ENCODE measurements at regions not wholly inside any gene's neighbourhood (a gene's known extent, or its start where the extent isn't known, plus 50 kb on each side); places are given as distances from the start of the nearest gene placed in this dataset.

GRCh38 chr14:71363946-71364925, 457.0 kb downstream of the PCNX1 start:
- ATAC-seq (ENCODE audit: low read depth) (peak; percentile 13), DNase-seq (ENCODE audit: low spot score in 2 of 2) (no peak)
- peaks cover 4% of the 10 kb centered on the region for H3K9me3 Mint-ChIP-seq
- peak overlapping the region; percentile 34 for H3K4me3 Mint-ChIP-seq
- H3K4me1 Mint-ChIP-seq = peaks cover 36% of the 10 kb centered on the region
- H3K27me3 Mint-ChIP-seq = no peaks in the 10 kb centered on the region
- H3K27ac Mint-ChIP-seq = peak overlapping the region; percentile 92
- H3K36me3 Mint-ChIP-seq = peaks cover 5% of the 10 kb centered on the region

GRCh38 chr14:71365361-71365760, 458.1 kb downstream of the PCNX1 start:
- H3K9me3 Mint-ChIP-seq = no peaks in the 10 kb centered on the region
- no peak overlapping the region for H3K4me3 Mint-ChIP-seq
- peak overlapping the region; percentile 92 for H3K27ac Mint-ChIP-seq
- H3K27me3 Mint-ChIP-seq = no peaks in the 10 kb centered on the region
- peaks cover 29% of the 10 kb centered on the region for H3K4me1 Mint-ChIP-seq
- H3K36me3 Mint-ChIP-seq = no peaks in the 10 kb centered on the region
- no peak for DNase-seq (ENCODE audit: low spot score in 2 of 2)
- no peak for ATAC-seq (ENCODE audit: low read depth)

GRCh38 chr14:71366861-71367260, 459.6 kb downstream of the PCNX1 start:
- no peak for DNase-seq (ENCODE audit: low spot score in 2 of 2)
- H3K9me3 Mint-ChIP-seq = no peaks in the 10 kb centered on the region
- no peak overlapping the region for H3K27ac Mint-ChIP-seq
- no peak for ATAC-seq (ENCODE audit: low read depth)
- no peaks in the 10 kb centered on the region for H3K36me3 Mint-ChIP-seq
- peaks cover 19% of the 10 kb centered on the region for H3K4me1 Mint-ChIP-seq
- no peaks in the 10 kb centered on the region for H3K27me3 Mint-ChIP-seq
- no peak overlapping the region for H3K4me3 Mint-ChIP-seq

GRCh38 chr14:71371711-71372396, 464.6 kb downstream of the PCNX1 start:
- Mint-ChIP-seq H3K27ac (peak overlapping the region; percentile 67), H3K27me3 (no peaks in the 10 kb centered on the region), H3K36me3 (no peaks in the 10 kb centered on the region), H3K4me1 (peaks cover 16% of the 10 kb centered on the region), H3K4me3 (no peak overlapping the region), H3K9me3 (no peaks in the 10 kb centered on the region)
- DNase-seq (ENCODE audit: low spot score in 2 of 2) (no peak), ATAC-seq (ENCODE audit: low read depth) (no peak)

GRCh38 chr14:71372411-71372838, 465.2 kb downstream of the PCNX1 start:
- Mint-ChIP-seq H3K4me1 (peaks cover 16% of the 10 kb centered on the region), H3K4me3 (no peak overlapping the region), H3K27me3 (no peaks in the 10 kb centered on the region), H3K27ac (peak overlapping the region; percentile 67), H3K9me3 (no peaks in the 10 kb centered on the region), H3K36me3 (no peaks in the 10 kb centered on the region)
- ATAC-seq (ENCODE audit: low read depth) (no peak), DNase-seq (ENCODE audit: low spot score in 2 of 2) (no peak)

- H3K36me3 Mint-ChIP-seq = peaks cover 5% of the 10 kb centered on the region
- H3K9me3 Mint-ChIP-seq = no peaks in the 10 kb centered on the region
- peaks cover 28% of the 10 kb centered on the region for H3K4me1 Mint-ChIP-seq
- H3K4me3 Mint-ChIP-seq = no peak overlapping the region
- no peaks in the 10 kb centered on the region for H3K27me3 Mint-ChIP-seq
- DNase-seq (ENCODE audit: low spot score in 2 of 2) (no peak), ATAC-seq (ENCODE audit: low read depth) (no peak)
- no peak overlapping the region for H3K27ac Mint-ChIP-seq
These were observed 466.5 kb downstream of the PCNX1 start for GRCh38 chr14:71373773-71374172.

GRCh38 chr14:71374989-71375388, 467.7 kb downstream of the PCNX1 start:
- Mint-ChIP-seq H3K9me3 (no peaks in the 10 kb centered on the region), H3K4me3 (no peak overlapping the region), H3K27ac (peak overlapping the region; percentile 26), H3K4me1 (peaks cover 31% of the 10 kb centered on the region), H3K27me3 (no peaks in the 10 kb centered on the region), H3K36me3 (peaks cover 5% of the 10 kb centered on the region)
- ATAC-seq (ENCODE audit: low read depth) = no peak
- no peak for DNase-seq (ENCODE audit: low spot score in 2 of 2)

- Mint-ChIP-seq H3K27me3 (no peaks in the 10 kb centered on the region), H3K9me3 (no peaks in the 10 kb centered on the region), H3K4me1 (peaks cover 29% of the 10 kb centered on the region), H3K36me3 (peaks cover 5% of the 10 kb centered on the region), H3K27ac (no peak overlapping the region), H3K4me3 (no peak overlapping the region)
- DNase-seq (ENCODE audit: low spot score in 2 of 2) = no peak
- no peak for ATAC-seq (ENCODE audit: low read depth)
These were observed 469.8 kb downstream of the PCNX1 start for GRCh38 chr14:71377099-71377498.

GRCh38 chr14:71380271-71380670, 473.0 kb downstream of the PCNX1 start:
- DNase-seq (ENCODE audit: low spot score in 2 of 2) = no peak
- H3K27me3 Mint-ChIP-seq = no peaks in the 10 kb centered on the region
- ATAC-seq (ENCODE audit: low read depth) = no peak
- H3K9me3 Mint-ChIP-seq = no peaks in the 10 kb centered on the region
- peaks cover 34% of the 10 kb centered on the region for H3K4me1 Mint-ChIP-seq
- peaks cover 11% of the 10 kb centered on the region for H3K36me3 Mint-ChIP-seq
- peak overlapping the region; percentile 11 for H3K27ac Mint-ChIP-seq
- no peak overlapping the region for H3K4me3 Mint-ChIP-seq

GRCh38 chr14:71381814-71382213, 474.6 kb downstream of the PCNX1 start:
- peaks cover 36% of the 10 kb centered on the region for H3K4me1 Mint-ChIP-seq
- H3K27me3 Mint-ChIP-seq = no peaks in the 10 kb centered on the region
- ATAC-seq (ENCODE audit: low read depth) = no peak
- H3K4me3 Mint-ChIP-seq = no peak overlapping the region
- H3K27ac Mint-ChIP-seq = no peak overlapping the region
- no peak for DNase-seq (ENCODE audit: low spot score in 2 of 2)
- H3K9me3 Mint-ChIP-seq = no peaks in the 10 kb centered on the region
- H3K36me3 Mint-ChIP-seq = peaks cover 13% of the 10 kb centered on the region

- Mint-ChIP-seq H3K27ac (peak overlapping the region; percentile 5), H3K4me1 (peaks cover 36% of the 10 kb centered on the region), H3K4me3 (no peak overlapping the region)
These were observed 475.1 kb downstream of the PCNX1 start for GRCh38 chr14:71382315-71382714.

GRCh38 chr14:71383510-71383909, 476.3 kb downstream of the PCNX1 start:
- H3K27me3 Mint-ChIP-seq = no peaks in the 10 kb centered on the region
- DNase-seq (ENCODE audit: low spot score in 2 of 2) = no peak
- no peak overlapping the region for H3K4me3 Mint-ChIP-seq
- H3K36me3 Mint-ChIP-seq = peaks cover 8% of the 10 kb centered on the region
- no peaks in the 10 kb centered on the region for H3K9me3 Mint-ChIP-seq
- no peak for ATAC-seq (ENCODE audit: low read depth)
- H3K27ac Mint-ChIP-seq = peak overlapping the region; percentile 33
- H3K4me1 Mint-ChIP-seq = peaks cover 27% of the 10 kb centered on the region

More at GRCh38 chr14:71382315-71382714, 475.1 kb downstream of the PCNX1 start:
- Mint-ChIP-seq H3K27me3 (no peaks in the 10 kb centered on the region), H3K36me3 (peaks cover 13% of the 10 kb centered on the region), H3K9me3 (no peaks in the 10 kb centered on the region)
- no peak for DNase-seq (ENCODE audit: low spot score in 2 of 2)
- no peak for ATAC-seq (ENCODE audit: low read depth)

- peak overlapping the region; percentile 41 for H3K27ac Mint-ChIP-seq
These were observed 477.0 kb downstream of the PCNX1 start for GRCh38 chr14:71384007-71384845.

More at GRCh38 chr14:71384007-71384845, 477.0 kb downstream of the PCNX1 start:
- peaks cover 8% of the 10 kb centered on the region for H3K36me3 Mint-ChIP-seq
- peaks cover 24% of the 10 kb centered on the region for H3K4me1 Mint-ChIP-seq
- DNase-seq (ENCODE audit: low spot score in 2 of 2) (no peak), ATAC-seq (ENCODE audit: low read depth) (no peak)
- no peaks in the 10 kb centered on the region for H3K9me3 Mint-ChIP-seq
- H3K4me3 Mint-ChIP-seq = no peak overlapping the region
- no peaks in the 10 kb centered on the region for H3K27me3 Mint-ChIP-seq
